ENCODE measurements at regions not wholly inside any gene's neighbourhood (a gene's known extent, or its start where the extent isn't known, plus 50 kb on each side); places are given as distances from the start of the nearest gene placed in this dataset.

- TF ChIP-seq CTCF (IDR thresholded peaks at IDR 0.05; ENCODE audit: poor library complexity): no peak
- TF ChIP-seq EZH2 (IDR thresholded peaks at IDR 0.05; ENCODE audit: borderline replicate concordance): no peak
Measured at GRCh38 chr12:30439201-30439600, 256.5 kb downstream of the IPO8 start.
